Left hindlimb (tissue), 1 donor: ENCODE measurements at regions not wholly inside any gene's neighbourhood (a gene's known extent, or its start where the extent isn't known, plus 50 kb on each side); places are given as distances from the start of the nearest gene placed in this dataset.

Experiments used
- DNase-seq: peaks from one replicate; pipeline ENCODE4 v3.0.0-alpha.2; 2018

GRCh38 chr7:54960517-54960916 lies 58.3 kb upstream of the EGFR start:
- DNase-seq: no peak

- DNase-seq: no peak
Measured at GRCh38 chr7:54961391-54961790, 57.4 kb upstream of the EGFR start.

GRCh38 chr7:54963155-54963554 lies 55.7 kb upstream of the EGFR start:
- DNase-seq: no peak

GRCh38 chr7:54964136-54964535 lies 54.7 kb upstream of the EGFR start:
- DNase-seq: no peak

DNA sequence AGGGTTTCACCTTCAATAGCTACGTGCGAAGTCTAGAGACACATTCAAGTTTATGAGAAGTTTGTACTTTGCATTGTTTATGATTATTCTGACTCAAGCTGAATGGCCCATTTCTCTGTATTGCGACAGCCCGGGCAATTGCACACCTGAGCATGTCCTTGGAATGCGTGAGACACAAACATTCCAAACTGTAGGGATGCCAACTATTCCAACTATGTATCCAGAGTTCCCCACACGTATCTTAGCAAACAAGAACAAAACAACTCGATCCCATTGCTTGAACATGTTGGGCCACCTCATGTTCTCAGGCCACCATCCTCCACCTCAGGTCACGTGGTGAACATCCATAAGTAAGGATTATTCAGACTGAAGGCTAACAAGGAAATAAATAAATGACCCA lies 51.4 kb upstream of the EGFR start:
- DNase-seq: no peak

- DNase-seq: no peak
Measured at GRCh38 chr7:54968018-54968417, 50.8 kb upstream of the EGFR start.
